ENCODE measurements at regions not wholly inside any gene's neighbourhood (a gene's known extent, or its start where the extent isn't known, plus 50 kb on each side); places are given as distances from the start of the nearest gene placed in this dataset.

- ChIA-PET CTCF (interaction anchor here (1.0 kb wide), 1 partner anchor 12 kb away, joined by 3 read pairs; no protein-coding TSS in a partner anchor), POLR2A (no interaction called here)
- DNase-seq (ENCODE audit: extremely low spot score) = no peak
- TF ChIP-seq CTCF (IDR thresholded peaks at IDR 0.05; ENCODE audit: control extremely low read depth, extremely low read depth, low read depth, missing control alignments) = no peak
Measured at GRCh38 chr13:103952183-103952582, 886.0 kb upstream of the SLC10A2 start.

GRCh38 chr13:103948426-103948825, 882.2 kb upstream of the SLC10A2 start:
- ChIA-PET POLR2A (no interaction called here), CTCF (no interaction called here)
- no peak for TF ChIP-seq CTCF (IDR thresholded peaks at IDR 0.05; ENCODE audit: control extremely low read depth, extremely low read depth, low read depth, missing control alignments)
- no peak for DNase-seq (ENCODE audit: extremely low spot score)

DNA sequence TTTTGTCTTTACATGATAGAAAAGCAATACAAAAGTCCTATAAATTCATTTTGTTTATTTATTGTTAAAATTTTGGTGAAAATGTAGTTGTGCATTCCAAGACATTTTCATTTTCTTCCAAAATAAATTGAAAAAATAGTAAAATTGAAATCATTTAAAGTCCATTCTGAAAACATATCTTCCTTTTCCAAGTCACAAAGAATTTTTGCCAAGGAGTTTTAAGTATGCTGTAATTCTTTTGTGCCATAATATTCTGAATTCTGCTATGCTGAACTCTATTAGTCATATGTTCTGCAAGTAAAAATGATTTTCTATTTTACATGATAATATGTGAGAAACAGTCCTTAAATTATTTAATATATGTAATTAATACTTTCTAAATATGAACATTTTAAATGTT, 879.6 kb upstream of the SLC10A2 start:
- no peak for DNase-seq (ENCODE audit: extremely low spot score)
- POLR2A ChIA-PET = no interaction called here
- CTCF ChIA-PET = no interaction called here
- TF ChIP-seq CTCF (IDR thresholded peaks at IDR 0.05; ENCODE audit: control extremely low read depth, extremely low read depth, low read depth, missing control alignments) = no peak

- no peak for TF ChIP-seq CTCF (IDR thresholded peaks at IDR 0.05; ENCODE audit: control extremely low read depth, extremely low read depth, low read depth, missing control alignments)
- POLR2A ChIA-PET = no interaction called here
- CTCF ChIA-PET = no interaction called here
- DNase-seq (ENCODE audit: extremely low spot score) = no peak
Measured at GRCh38 chr13:103941506-103942140, 875.4 kb upstream of the SLC10A2 start.

DNA sequence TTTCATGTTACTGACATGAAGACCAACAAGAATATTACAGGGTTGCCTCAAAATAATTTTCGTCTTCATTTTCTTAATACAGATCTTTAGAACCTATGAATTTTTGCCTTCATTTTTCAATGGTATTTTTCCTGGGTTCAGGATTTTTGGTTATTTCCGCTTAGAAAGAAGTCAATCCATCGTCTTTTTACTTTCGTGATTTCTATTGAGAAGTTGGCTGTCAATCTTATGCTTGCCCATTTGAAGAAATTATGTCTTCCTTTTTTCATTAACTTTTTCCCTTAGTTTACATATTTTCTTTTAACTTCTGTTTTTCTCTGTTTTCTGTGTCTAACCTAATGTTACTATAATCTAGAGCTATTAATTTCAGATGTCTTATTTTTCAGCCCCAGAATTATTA, 868.9 kb upstream of the SLC10A2 start:
- no peak for DNase-seq (ENCODE audit: extremely low spot score)
- no peak for TF ChIP-seq CTCF (IDR thresholded peaks at IDR 0.05; ENCODE audit: control extremely low read depth, extremely low read depth, low read depth, missing control alignments)
- ChIA-PET POLR2A (no interaction called here), CTCF (no interaction called here)

GRCh38 chr13:103931885-103932284, 865.7 kb upstream of the SLC10A2 start:
- no peak for TF ChIP-seq CTCF (IDR thresholded peaks at IDR 0.05; ENCODE audit: control extremely low read depth, extremely low read depth, low read depth, missing control alignments)
- ChIA-PET POLR2A (no interaction called here), CTCF (no interaction called here)
- no peak for DNase-seq (ENCODE audit: extremely low spot score)
